Smooth muscle cell (in vitro differentiated cells): ENCODE measurements at regions not wholly inside any gene's neighbourhood (a gene's known extent, or its start where the extent isn't known, plus 50 kb on each side); places are given as distances from the start of the nearest gene placed in this dataset.

ENCODE experiments used
- DNase-seq: peaks from one replicate; lab custom pipeline; 2025; ENCODE audit not compliant: unreplicated experiment; lab: John Stamatoyannopoulos, UW
- H2AFZ ChIP-seq: fragments of 200-600 bp; sonication (generic); 2 replicates; pipeline ENCODE4 v1.6.0; 2016; ENCODE audit warnings: antibody characterized with exemption, low read depth, mild to moderate bottlenecking
- H3F3A ChIP-seq: fragments of 200-600 bp; sonication (generic); 2 replicates; pipeline ENCODE4 v1.6.0; 2017; ENCODE audit warnings: antibody characterized with exemption, low read depth
- H3K27ac ChIP-seq: fragments of 200-600 bp; sonication (generic); 2 replicates; pipeline ENCODE4 v1.5.1; 2016; ENCODE audit warnings: low read depth, mild to moderate bottlenecking
- H3K27me3 ChIP-seq: fragments of 200-600 bp; sonication (generic); 2 replicates; pipeline ENCODE4 v1.6.1; 2016; ENCODE audit warnings: low read depth, mild to moderate bottlenecking
- H3K36me3 ChIP-seq: fragments of 200-600 bp; sonication (generic); 2 replicates; pipeline ENCODE4 v1.5.1; 2016; ENCODE audit warnings: low read depth
- H3K4me1 ChIP-seq: fragments of 200-600 bp; sonication (generic); 2 replicates; pipeline ENCODE4 v1.5.1; 2016; ENCODE audit warnings: low read depth
- H3K4me2 ChIP-seq: fragments of 200-600 bp; sonication (generic); 2 replicates; pipeline ENCODE4 v1.6.0; 2016; ENCODE audit warnings: mild to moderate bottlenecking
- H3K4me3 ChIP-seq: fragments of 200-600 bp; sonication (generic); 2 replicates; pipeline ENCODE4 v1.5.1; 2016; ENCODE audit warnings: mild to moderate bottlenecking
- H3K79me2 ChIP-seq: fragments of 200-600 bp; sonication (generic); 2 replicates; pipeline ENCODE4 v1.6.0; 2016; ENCODE audit warnings: low read depth, mild to moderate bottlenecking
- H3K9ac ChIP-seq: fragments of 200-600 bp; sonication (generic); 2 replicates; pipeline ENCODE4 v1.6.0; 2016; ENCODE audit warnings: low read depth
- H3K9me3 ChIP-seq: fragments of 200-600 bp; sonication (generic); replicated peaks from 2 replicates; pipeline ENCODE4 v1.5.1; 2016; ENCODE audit warnings: low read depth
- H4K20me1 ChIP-seq: fragments of 200-600 bp; sonication (generic); 2 replicates; pipeline ENCODE4 v1.6.0; 2016; ENCODE audit warnings: low read depth
- WGBS: methylation state at CpG from one replicate; pipeline ENCODE4 v1.1.7; 2016; ENCODE audit warnings: low lambda C conversion rate; 5-methylcytosine and 5-hydroxymethylcytosine counted together
- TF ChIP-seq, protein P1 (sequence below): fragments of 200-600 bp; sonication (generic); IDR thresholded peaks from 2 replicates; pipeline ENCODE4 v1.5.1; 2017; ENCODE audit warnings: borderline replicate concordance, mild to moderate bottlenecking, antibody characterized with exemption; ENCODE audit not compliant: insufficient read depth, poor library complexity, severe bottlenecking

- TF ChIP-seq, protein P1, sequence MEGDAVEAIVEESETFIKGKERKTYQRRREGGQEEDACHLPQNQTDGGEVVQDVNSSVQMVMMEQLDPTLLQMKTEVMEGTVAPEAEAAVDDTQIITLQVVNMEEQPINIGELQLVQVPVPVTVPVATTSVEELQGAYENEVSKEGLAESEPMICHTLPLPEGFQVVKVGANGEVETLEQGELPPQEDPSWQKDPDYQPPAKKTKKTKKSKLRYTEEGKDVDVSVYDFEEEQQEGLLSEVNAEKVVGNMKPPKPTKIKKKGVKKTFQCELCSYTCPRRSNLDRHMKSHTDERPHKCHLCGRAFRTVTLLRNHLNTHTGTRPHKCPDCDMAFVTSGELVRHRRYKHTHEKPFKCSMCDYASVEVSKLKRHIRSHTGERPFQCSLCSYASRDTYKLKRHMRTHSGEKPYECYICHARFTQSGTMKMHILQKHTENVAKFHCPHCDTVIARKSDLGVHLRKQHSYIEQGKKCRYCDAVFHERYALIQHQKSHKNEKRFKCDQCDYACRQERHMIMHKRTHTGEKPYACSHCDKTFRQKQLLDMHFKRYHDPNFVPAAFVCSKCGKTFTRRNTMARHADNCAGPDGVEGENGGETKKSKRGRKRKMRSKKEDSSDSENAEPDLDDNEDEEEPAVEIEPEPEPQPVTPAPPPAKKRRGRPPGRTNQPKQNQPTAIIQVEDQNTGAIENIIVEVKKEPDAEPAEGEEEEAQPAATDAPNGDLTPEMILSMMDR = no peak
- 80% methylated on average over 23 of the region's 23 CpGs for WGBS
- no peak for DNase-seq
These were observed 113.7 kb downstream of the CRYAA start for GRCh38 chr21:43282358-43283120.

DNA sequence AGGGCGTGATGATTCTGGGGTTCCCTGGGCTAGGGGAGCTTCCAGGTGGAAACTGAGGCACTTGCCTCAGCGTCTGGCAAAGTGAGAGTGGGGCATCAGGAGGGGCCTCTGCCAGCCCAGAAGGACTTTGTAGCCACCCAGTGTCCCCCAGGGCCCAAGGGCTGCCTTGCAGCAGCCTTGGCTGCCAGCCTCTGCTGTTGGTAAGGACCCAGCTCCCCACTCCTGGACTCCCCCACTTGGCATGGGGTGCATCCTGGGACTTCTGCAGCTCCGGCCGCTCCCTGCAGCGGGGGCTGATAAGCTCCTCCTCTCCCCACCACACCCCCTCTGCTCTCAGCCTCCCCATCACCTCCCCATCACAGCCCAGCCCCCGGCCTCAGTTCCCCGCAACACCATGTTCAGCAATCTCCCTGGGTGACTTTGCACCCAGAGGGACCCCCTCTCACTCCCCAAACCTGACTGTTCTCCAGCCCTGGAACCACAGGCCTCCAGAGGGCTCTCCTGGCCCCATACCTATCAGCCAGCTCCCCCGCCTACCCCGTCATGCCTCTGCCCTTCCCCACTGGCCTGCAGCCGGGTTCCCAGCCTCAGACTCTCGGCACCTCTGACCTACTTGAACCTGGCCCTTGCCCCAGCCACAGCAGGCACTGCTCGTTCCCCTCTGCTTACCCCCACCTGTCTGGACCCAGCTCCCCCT lies 113.0 kb downstream of the CRYAA start:
- Histone ChIP-seq H3K4me1 (peaks cover 8% of the 10 kb centered on the region), H3K4me2 (no peak overlapping the region), H3K9ac (no peak overlapping the region), H3F3A (no peaks in the 10 kb centered on the region), H4K20me1 (no peaks in the 10 kb centered on the region), H2AFZ (no peak overlapping the region), H3K79me2 (no peaks in the 10 kb centered on the region), H3K27ac (no peak overlapping the region), H3K27me3 (no peaks in the 10 kb centered on the region), H3K9me3 (no peaks in the 10 kb centered on the region), H3K4me3 (no peak overlapping the region), H3K36me3 (no peaks in the 10 kb centered on the region)
- no peak for DNase-seq
- WGBS = 83% methylated on average over 5 of the region's 12 CpGs
- TF ChIP-seq, protein P1 = no peak

More at GRCh38 chr21:43282358-43283120, 113.7 kb downstream of the CRYAA start:
- H3F3A ChIP-seq = no peaks in the 10 kb centered on the region
- no peak overlapping the region for H3K9ac ChIP-seq
- no peak overlapping the region for H2AFZ ChIP-seq
- H3K27ac ChIP-seq = no peak overlapping the region
- H3K9me3 ChIP-seq = no peaks in the 10 kb centered on the region
- H4K20me1 ChIP-seq = no peaks in the 10 kb centered on the region
- H3K4me2 ChIP-seq = no peak overlapping the region
- no peaks in the 10 kb centered on the region for H3K36me3 ChIP-seq
- no peaks in the 10 kb centered on the region for H3K79me2 ChIP-seq
- H3K4me1 ChIP-seq = peaks cover 1% of the 10 kb centered on the region
- no peaks in the 10 kb centered on the region for H3K27me3 ChIP-seq
- no peak overlapping the region for H3K4me3 ChIP-seq

DNA sequence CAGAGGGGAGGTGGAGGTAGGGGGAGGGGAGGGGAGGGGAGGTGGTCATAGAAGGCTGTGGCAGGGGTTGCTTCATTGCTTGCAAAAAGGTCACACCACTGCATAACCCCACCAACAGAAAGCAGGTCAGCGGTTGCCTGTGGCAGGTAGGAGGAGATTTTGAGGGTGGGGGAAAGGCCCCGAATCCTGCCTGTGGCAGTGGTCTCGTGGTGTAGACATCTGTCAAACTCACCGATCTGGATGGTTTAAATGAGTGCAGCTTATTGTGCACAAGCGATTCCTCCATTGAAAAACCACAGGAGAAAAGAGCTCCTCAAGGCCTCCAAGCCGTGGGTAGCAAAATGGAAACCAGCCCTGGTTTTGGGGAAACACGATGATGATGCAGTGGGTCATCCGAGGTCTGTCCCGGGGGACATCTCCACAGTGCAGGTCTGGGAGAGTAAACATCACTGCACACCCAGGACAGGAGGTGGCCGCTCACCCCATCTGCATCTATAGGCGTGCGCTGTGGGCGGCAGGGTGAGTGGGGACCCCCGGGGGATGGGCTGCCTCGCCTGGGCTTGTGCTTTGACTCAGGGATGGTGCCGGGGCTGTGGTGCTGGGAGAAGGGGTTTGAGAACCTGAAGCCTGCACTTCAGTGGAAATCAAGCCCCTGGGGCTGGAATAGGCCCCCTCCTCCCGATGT lies 112.3 kb downstream of the CRYAA start:
- WGBS = 87% methylated on average over 17 of the region's 17 CpGs
- H3K4me1 ChIP-seq = peaks cover 9% of the 10 kb centered on the region
- no peaks in the 10 kb centered on the region for H3K36me3 ChIP-seq
- no peak overlapping the region for H3K4me3 ChIP-seq
- H3K27ac ChIP-seq = no peak overlapping the region
- H3K9me3 ChIP-seq = no peaks in the 10 kb centered on the region
- no peak overlapping the region for H3K9ac ChIP-seq
- H3K27me3 ChIP-seq = no peaks in the 10 kb centered on the region
- no peaks in the 10 kb centered on the region for H3K79me2 ChIP-seq
- no peak overlapping the region for H2AFZ ChIP-seq
- no peak overlapping the region for H3K4me2 ChIP-seq
- TF ChIP-seq, protein P1 = no peak
- no peaks in the 10 kb centered on the region for H3F3A ChIP-seq
- H4K20me1 ChIP-seq = no peaks in the 10 kb centered on the region
- no peak for DNase-seq
